NOMO-1 treated with DMSO at 0.1 percent for 48 hours (cell line): ENCODE measurements at regions not wholly inside any gene's neighbourhood (a gene's known extent, or its start where the extent isn't known, plus 50 kb on each side); places are given as distances from the start of the nearest gene placed in this dataset.
"Not testable (repeated sequence)": the region's sequence is repeated elsewhere in the genome, so short reads cannot be mapped to it uniquely, and the experiment has no call there.

Experiments used
- DNase-seq: peaks from one replicate; lab custom pipeline; 2025; ENCODE audit not compliant: unreplicated experiment; lab: John Stamatoyannopoulos, UW

GRCh38 chr12:88855301-88855700, 275.0 kb upstream of the KITLG start:
- no peak for DNase-seq

- no peak for DNase-seq
These were observed 274.0 kb upstream of the KITLG start for GRCh38 chr12:88854260-88854659.

GRCh38 chr12:88847246-88847645, 267.0 kb upstream of the KITLG start:
- not testable (repeated sequence) for DNase-seq

GRCh38 chr12:88844426-88844825, 264.2 kb upstream of the KITLG start:
- no peak for DNase-seq

GRCh38 chr12:88842314-88842713, 262.0 kb upstream of the KITLG start:
- DNase-seq = no peak

GRCh38 chr12:88839486-88839885, 259.2 kb upstream of the KITLG start:
- no peak for DNase-seq

- DNase-seq = no peak
These were observed 255.9 kb upstream of the KITLG start for GRCh38 chr12:88836156-88836555.

GRCh38 chr12:88834226-88834625, 254.0 kb upstream of the KITLG start:
- DNase-seq = no peak

- no peak for DNase-seq
These were observed 253.4 kb upstream of the KITLG start for GRCh38 chr12:88833641-88834116.

GRCh38 chr12:88828537-88828936, 248.3 kb upstream of the KITLG start:
- DNase-seq = peak; percentile 60

GRCh38 chr12:88820012-88820411, 239.7 kb upstream of the KITLG start:
- no peak for DNase-seq

- no peak for DNase-seq
These were observed 235.9 kb upstream of the KITLG start for GRCh38 chr12:88816201-88816600.

GRCh38 chr12:88814779-88815178, 234.5 kb upstream of the KITLG start:
- DNase-seq = no peak

GRCh38 chr12:88812610-88813009, 232.3 kb upstream of the KITLG start:
- no peak for DNase-seq

GRCh38 chr12:88810806-88811205, 230.5 kb upstream of the KITLG start:
- no peak for DNase-seq

- DNase-seq = not testable (repeated sequence)
These were observed 229.6 kb upstream of the KITLG start for GRCh38 chr12:88809841-88810240.

- DNase-seq = peak; percentile 51
These were observed 225.4 kb upstream of the KITLG start for GRCh38 chr12:88805692-88806091.

GRCh38 chr12:88805286-88805685, 225.0 kb upstream of the KITLG start:
- peak; percentile 45 for DNase-seq

- DNase-seq = peak; percentile 32
These were observed 221.9 kb upstream of the KITLG start for GRCh38 chr12:88802096-88802706.

- no peak for DNase-seq
These were observed 221.2 kb upstream of the KITLG start for GRCh38 chr12:88801227-88802095.

- no peak for DNase-seq
These were observed 212.8 kb upstream of the KITLG start for GRCh38 chr12:88793096-88793495.

GRCh38 chr12:88790231-88790630, 210.0 kb upstream of the KITLG start:
- DNase-seq = no peak
